ENCODE measurements at regions not wholly inside any gene's neighbourhood (a gene's known extent, or its start where the extent isn't known, plus 50 kb on each side); places are given as distances from the start of the nearest gene placed in this dataset.

DNA sequence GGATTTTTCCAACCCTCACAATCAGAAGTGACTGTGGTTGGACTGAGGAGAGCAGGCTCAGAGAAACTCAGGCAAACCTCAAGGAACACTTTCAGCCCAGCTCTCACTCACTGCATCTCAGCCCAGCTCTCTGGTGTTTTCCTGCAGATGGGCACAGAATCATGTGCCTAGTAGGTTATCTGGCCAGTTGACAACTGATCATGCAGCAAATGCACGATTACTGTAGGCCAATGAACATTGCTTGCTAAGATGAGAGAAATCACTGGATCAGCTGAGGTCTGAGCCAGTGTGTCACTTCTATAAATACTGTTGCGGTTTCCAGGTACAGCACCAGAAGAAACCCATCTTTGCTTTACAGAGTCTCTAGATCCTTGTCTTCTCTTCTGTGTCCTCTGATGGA lies 540.5 kb downstream of the CD83 start:
- TF ChIP-seq ZNF274 (IDR thresholded peaks at IDR 0.05; ENCODE audit: insufficient read depth, insufficient read length): no peak
- TF ChIP-seq GABPA (IDR thresholded peaks at IDR 0.05; ENCODE audit: low read depth): no peak
- no peak for TF ChIP-seq YY1 (IDR thresholded peaks at IDR 0.05; ENCODE audit: low read depth, low read length)
- TF ChIP-seq, protein P1, sequence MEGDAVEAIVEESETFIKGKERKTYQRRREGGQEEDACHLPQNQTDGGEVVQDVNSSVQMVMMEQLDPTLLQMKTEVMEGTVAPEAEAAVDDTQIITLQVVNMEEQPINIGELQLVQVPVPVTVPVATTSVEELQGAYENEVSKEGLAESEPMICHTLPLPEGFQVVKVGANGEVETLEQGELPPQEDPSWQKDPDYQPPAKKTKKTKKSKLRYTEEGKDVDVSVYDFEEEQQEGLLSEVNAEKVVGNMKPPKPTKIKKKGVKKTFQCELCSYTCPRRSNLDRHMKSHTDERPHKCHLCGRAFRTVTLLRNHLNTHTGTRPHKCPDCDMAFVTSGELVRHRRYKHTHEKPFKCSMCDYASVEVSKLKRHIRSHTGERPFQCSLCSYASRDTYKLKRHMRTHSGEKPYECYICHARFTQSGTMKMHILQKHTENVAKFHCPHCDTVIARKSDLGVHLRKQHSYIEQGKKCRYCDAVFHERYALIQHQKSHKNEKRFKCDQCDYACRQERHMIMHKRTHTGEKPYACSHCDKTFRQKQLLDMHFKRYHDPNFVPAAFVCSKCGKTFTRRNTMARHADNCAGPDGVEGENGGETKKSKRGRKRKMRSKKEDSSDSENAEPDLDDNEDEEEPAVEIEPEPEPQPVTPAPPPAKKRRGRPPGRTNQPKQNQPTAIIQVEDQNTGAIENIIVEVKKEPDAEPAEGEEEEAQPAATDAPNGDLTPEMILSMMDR (IDR thresholded peaks at IDR 0.05 in 2 of 3, conservative IDR thresholded peaks at IDR 0.05 in 1 of 3; ENCODE audit: control insufficient read depth in 2 of 3, extremely low read depth in 1 of 3, insufficient read depth in 1 of 3, low read depth in 3 of 3, low read length in 3 of 3): no peak
- TF ChIP-seq RCOR1 (conservative IDR thresholded peaks at IDR 0.05; ENCODE audit: low read depth, low read length): no peak
- TF ChIP-seq TAF1 (IDR thresholded peaks at IDR 0.05; ENCODE audit: borderline replicate concordance, low read depth, low read length): no peak
- no peak for TF ChIP-seq POLR2A (IDR thresholded peaks at IDR 0.05; ENCODE audit: low read depth, low read length)
- no peak for TF ChIP-seq RAD21 (IDR thresholded peaks at IDR 0.05; ENCODE audit: insufficient read depth, low read depth, low read length)

Data from GM12878 (cell line).